Stimulated activated naive CD8-positive, alpha-beta T cell treated with anti-CD3 and anti-CD28 coated beads, Interleukin-15, amount 100 ng/mL, for 72 hours (primary cell): ENCODE measurements at regions not wholly inside any gene's neighbourhood (a gene's known extent, or its start where the extent isn't known, plus 50 kb on each side); places are given as distances from the start of the nearest gene placed in this dataset.

ENCODE experiments used
- ATAC-seq: fragments of 150-1000 bp; cut with Tn5 transposase; 2 replicates; pipeline ENCODE4 v1.10.0; 2021; ENCODE audit warnings: mild to moderate bottlenecking, moderate library complexity
- DNase-seq, 2 donors: peaks; one replicate each; pipeline ENCODE4 v3.0.0; 2021 to 2022
- H3K27ac Mint-ChIP-seq, 2 donors: one replicate each; pipeline ENCODE4 v1.8.0; 2022; ENCODE audit warnings: mild to moderate bottlenecking in 2 of 2, mixed read lengths in 2 of 2, moderate library complexity in 2 of 2
- H3K27me3 Mint-ChIP-seq: one replicate; pipeline ENCODE4 v1.8.0; 2022; ENCODE audit warnings: mixed read lengths
- H3K4me1 Mint-ChIP-seq: one replicate; pipeline ENCODE4 v1.8.0; 2022; ENCODE audit warnings: mild to moderate bottlenecking, mixed read lengths
- H3K4me3 Mint-ChIP-seq, 2 donors: one replicate each; pipeline ENCODE4 v1.8.0; 2022; ENCODE audit warnings: mild to moderate bottlenecking in 2 of 2, mixed read lengths in 2 of 2, moderate library complexity in 1 of 2
- H3K9me3 Mint-ChIP-seq, 2 donors: one replicate each; pipeline ENCODE4 v1.8.0; 2022; ENCODE audit warnings: mixed read lengths in 2 of 2

GRCh38 chr12:24707334-24707733 is 241.6 kb downstream of the BCAT1 start:
- peaks cover 10% of the 10 kb centered on the region for H3K4me1 Mint-ChIP-seq
- H3K27ac Mint-ChIP-seq = no peak overlapping the region
- DNase-seq (no peak), ATAC-seq (no peak)
- peaks cover 9% of the 10 kb centered on the region for H3K27me3 Mint-ChIP-seq
- no peak overlapping the region for H3K4me3 Mint-ChIP-seq
- no peaks in the 10 kb centered on the region for H3K9me3 Mint-ChIP-seq

- ATAC-seq (no peak), DNase-seq (no peak)
- H3K27ac Mint-ChIP-seq = no peak overlapping the region
- H3K27me3 Mint-ChIP-seq = peaks cover 9% of the 10 kb centered on the region
- H3K9me3 Mint-ChIP-seq = peaks cover 0 to 4% of the 10 kb centered on the region in 2 donors
- H3K4me1 Mint-ChIP-seq = peaks cover 10% of the 10 kb centered on the region
- peak overlapping the region in 1 of 2 donors; percentile 14 for H3K4me3 Mint-ChIP-seq
Observed at GRCh38 chr12:24705741-24706358, 243.1 kb downstream of the BCAT1 start.

DNA sequence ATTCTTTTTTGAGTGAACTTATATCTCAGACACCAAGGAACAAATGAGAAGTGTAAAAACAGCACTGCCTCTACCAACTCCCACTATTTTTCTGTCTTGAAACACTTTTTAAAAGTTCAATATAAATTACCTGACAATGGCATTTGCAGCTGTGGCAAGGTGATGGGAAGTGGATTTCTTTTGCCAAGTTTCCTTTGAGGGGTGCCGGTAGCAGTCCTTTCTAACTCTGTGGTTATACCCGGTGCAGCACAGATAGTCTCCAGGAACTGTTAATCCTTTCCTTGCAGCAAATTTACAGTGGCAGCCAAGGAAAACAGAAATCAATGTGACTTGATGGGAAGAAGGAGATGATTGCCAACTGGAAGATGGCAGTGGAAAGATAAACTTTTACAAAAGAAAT is 243.7 kb downstream of the BCAT1 start:
- H3K9me3 Mint-ChIP-seq = peaks cover 0 to 4% of the 10 kb centered on the region in 2 donors
- H3K4me1 Mint-ChIP-seq = peaks cover 10% of the 10 kb centered on the region
- ATAC-seq (no peak), DNase-seq (no peak)
- no peak overlapping the region for H3K27ac Mint-ChIP-seq
- H3K27me3 Mint-ChIP-seq = peaks cover 9% of the 10 kb centered on the region
- H3K4me3 Mint-ChIP-seq = no peak overlapping the region

DNA sequence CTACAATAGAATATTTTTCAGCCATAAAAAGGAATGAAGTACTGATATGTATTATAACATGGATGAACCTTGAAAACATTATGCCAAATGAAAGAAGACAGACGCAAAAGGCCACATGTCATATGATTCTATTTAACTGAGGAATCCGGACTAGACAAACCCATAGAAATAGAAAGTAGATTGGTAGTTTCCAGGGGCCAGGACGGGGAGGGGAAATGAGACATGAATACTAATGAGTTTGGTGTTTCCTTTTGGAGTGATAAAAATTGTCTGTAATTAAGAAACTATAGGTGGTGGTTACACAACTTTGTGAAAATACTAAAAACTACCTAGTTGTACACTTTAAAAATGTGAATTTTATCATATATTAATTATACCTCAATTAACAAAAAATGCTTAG is 247.6 kb downstream of the BCAT1 start:
- Mint-ChIP-seq H3K27me3 (peaks cover 9% of the 10 kb centered on the region), H3K27ac (no peak overlapping the region), H3K4me3 (no peak overlapping the region), H3K4me1 (peaks cover 10% of the 10 kb centered on the region), H3K9me3 (peaks cover 0 to 4% of the 10 kb centered on the region in 2 donors)
- ATAC-seq (no peak), DNase-seq (no peak)

DNA sequence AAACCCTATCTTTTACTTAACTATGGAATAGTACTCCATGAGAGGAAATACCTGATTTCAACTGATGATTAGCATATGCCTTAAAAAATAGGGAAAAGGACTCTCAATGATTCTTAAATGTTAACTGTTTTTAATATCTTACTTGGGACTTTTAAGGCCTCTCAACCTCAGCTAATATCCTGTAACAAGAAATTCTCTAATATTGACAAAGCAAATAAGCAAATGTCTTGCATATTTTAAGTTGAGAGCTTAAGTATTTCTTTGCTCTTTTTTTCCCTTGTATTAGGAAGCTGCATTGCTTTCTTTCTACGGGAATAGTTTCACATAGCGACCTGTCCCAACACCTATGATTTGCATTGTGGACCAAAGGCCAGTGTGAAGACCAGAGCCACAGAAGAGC is 249.9 kb downstream of the BCAT1 start:
- ATAC-seq = no peak
- Mint-ChIP-seq H3K4me1 (no peaks in the 10 kb centered on the region), H3K4me3 (no peak overlapping the region), H3K27me3 (no peaks in the 10 kb centered on the region), H3K27ac (no peak overlapping the region), H3K9me3 (peaks cover 0 to 4% of the 10 kb centered on the region in 2 donors)
- DNase-seq = no peak

GRCh38 chr12:24697769-24698168 is 251.1 kb downstream of the BCAT1 start:
- Mint-ChIP-seq H3K4me3 (no peak overlapping the region), H3K27ac (no peak overlapping the region), H3K27me3 (no peaks in the 10 kb centered on the region), H3K4me1 (no peaks in the 10 kb centered on the region), H3K9me3 (peaks cover 0 to 4% of the 10 kb centered on the region in 2 donors)
- no peak for DNase-seq
- no peak for ATAC-seq

GRCh38 chr12:24697295-24697694 is 251.6 kb downstream of the BCAT1 start:
- H3K9me3 Mint-ChIP-seq = peaks cover 0 to 4% of the 10 kb centered on the region in 2 donors
- H3K4me3 Mint-ChIP-seq = no peak overlapping the region
- H3K27ac Mint-ChIP-seq = no peak overlapping the region
- no peaks in the 10 kb centered on the region for H3K27me3 Mint-ChIP-seq
- no peak for ATAC-seq
- DNase-seq = no peak
- no peaks in the 10 kb centered on the region for H3K4me1 Mint-ChIP-seq

DNA sequence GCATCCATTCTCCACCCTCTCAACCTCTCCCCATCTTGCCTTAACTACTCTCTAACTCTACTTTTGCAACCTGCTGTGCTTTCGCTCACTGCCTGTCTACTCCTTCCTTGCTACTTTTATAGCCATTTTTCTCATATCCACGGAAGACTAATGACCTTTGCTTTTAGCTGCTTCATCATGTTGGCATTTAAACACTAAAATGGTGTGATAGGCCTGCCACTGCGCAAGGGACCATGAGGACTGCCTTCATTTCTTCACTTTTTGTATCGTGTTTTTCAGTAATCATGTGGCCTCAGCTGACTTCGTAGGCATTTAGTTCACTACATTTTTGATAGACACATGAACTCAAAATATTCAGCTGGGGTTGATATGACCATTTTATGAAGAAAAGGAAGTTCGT is 252.1 kb downstream of the BCAT1 start:
- Mint-ChIP-seq H3K9me3 (peaks cover 0 to 4% of the 10 kb centered on the region in 2 donors), H3K27me3 (no peaks in the 10 kb centered on the region)

DNA sequence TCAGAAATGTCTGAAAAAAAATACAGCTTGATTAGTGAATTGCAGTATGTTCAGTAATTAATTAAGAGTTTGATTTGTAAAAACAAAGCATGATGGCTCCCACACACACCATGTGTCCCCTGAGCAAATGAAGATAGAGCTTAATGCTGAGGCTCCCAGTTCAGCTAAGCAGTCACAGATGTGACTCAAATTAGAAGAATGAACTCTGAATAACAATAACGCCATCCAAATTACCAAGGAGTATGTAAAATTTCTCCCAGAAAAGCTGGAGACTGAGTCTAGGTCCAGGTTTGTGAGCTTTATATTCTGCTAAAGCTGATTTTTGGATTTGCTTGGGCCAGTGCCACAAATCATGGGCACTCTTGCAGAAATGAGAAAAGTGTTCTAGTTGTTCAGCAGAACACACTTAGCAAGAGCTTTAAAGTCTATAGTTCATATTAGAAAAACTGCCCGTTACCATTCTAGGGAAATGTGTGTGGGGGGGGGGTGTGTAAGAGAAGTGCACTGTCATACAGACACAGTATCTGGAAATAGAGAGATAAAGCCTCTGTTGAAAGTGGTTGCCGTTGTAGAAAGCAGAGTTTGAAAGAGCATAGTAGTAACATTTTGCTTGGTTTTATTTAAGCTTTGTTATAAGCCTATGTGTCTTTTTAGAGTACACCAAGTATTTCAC is 253.1 kb downstream of the BCAT1 start:
- ATAC-seq = no peak
- Mint-ChIP-seq H3K27ac (no peak overlapping the region), H3K4me1 (no peaks in the 10 kb centered on the region), H3K4me3 (no peak overlapping the region), H3K27me3 (no peaks in the 10 kb centered on the region), H3K9me3 (peaks cover 0 to 1% of the 10 kb centered on the region in 2 donors)
- no peak for DNase-seq

More for the DNA sequence above, 252.1 kb downstream of the BCAT1 start:
- Mint-ChIP-seq H3K27ac (no peak overlapping the region), H3K4me1 (no peaks in the 10 kb centered on the region), H3K4me3 (no peak overlapping the region)
- no peak for ATAC-seq
- DNase-seq = no peak

GRCh38 chr12:24695103-24695502 is 253.8 kb downstream of the BCAT1 start:
- Mint-ChIP-seq H3K27me3 (no peaks in the 10 kb centered on the region), H3K4me3 (no peak overlapping the region), H3K9me3 (peaks cover 0 to 6% of the 10 kb centered on the region in 2 donors), H3K4me1 (no peaks in the 10 kb centered on the region), H3K27ac (no peak overlapping the region)
- DNase-seq (no peak), ATAC-seq (no peak)

DNA sequence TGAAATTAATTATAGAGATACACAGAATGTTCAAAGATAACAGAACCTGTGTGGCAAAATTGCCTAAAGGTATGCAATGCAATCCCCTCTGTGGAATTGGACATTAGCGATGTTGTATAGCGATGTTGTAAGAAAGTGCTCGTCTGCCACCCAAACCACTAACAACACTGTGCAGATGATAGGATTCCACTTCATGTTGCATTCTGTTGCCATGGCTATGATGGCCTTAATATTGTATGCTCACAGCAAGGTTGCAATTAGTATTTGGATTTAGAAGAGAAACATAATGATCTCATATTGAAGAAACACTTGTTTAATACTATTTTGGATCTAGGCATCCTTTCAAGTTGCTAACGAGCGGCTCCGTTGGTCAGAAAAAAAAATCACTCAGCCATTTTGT is 260.3 kb downstream of the BCAT1 start:
- H3K4me1 Mint-ChIP-seq = no peaks in the 10 kb centered on the region
- H3K9me3 Mint-ChIP-seq = peaks cover 6 to 7% of the 10 kb centered on the region in 2 donors
- H3K27me3 Mint-ChIP-seq = peaks cover 7% of the 10 kb centered on the region
- H3K4me3 Mint-ChIP-seq = no peak overlapping the region
- DNase-seq = no peak
- ATAC-seq = no peak
- H3K27ac Mint-ChIP-seq = no peak overlapping the region

GRCh38 chr12:24681570-24681969 is 267.3 kb downstream of the BCAT1 start:
- H3K27me3 Mint-ChIP-seq = no peaks in the 10 kb centered on the region

DNA sequence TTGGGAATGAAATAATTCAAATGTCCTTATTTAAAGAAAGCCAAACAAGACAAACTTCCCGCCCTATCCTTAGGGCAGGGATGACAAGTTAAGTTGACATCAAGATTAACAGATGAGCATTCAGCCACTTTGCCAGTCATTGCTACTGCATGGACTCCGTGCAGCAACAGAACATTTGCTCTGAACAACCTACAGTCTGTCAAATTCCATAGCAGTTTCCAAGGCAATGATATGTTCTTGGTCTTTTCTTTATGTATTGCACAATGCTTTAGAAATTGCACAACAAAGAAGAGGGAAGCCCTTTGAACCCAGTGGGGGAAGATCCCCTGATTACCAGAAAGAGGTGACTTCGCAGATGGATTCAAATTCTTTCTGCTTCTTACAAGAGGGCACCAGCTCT is 269.8 kb downstream of the BCAT1 start:
- no peak for DNase-seq
- no peak for ATAC-seq
- no peak overlapping the region for H3K4me3 Mint-ChIP-seq

More at GRCh38 chr12:24681570-24681969, 267.3 kb downstream of the BCAT1 start:
- H3K4me1 Mint-ChIP-seq = no peaks in the 10 kb centered on the region
- peaks cover 0 to 7% of the 10 kb centered on the region in 2 donors for H3K9me3 Mint-ChIP-seq
- H3K4me3 Mint-ChIP-seq = no peak overlapping the region
- no peak overlapping the region for H3K27ac Mint-ChIP-seq
- DNase-seq = no peak
- ATAC-seq = no peak

DNA sequence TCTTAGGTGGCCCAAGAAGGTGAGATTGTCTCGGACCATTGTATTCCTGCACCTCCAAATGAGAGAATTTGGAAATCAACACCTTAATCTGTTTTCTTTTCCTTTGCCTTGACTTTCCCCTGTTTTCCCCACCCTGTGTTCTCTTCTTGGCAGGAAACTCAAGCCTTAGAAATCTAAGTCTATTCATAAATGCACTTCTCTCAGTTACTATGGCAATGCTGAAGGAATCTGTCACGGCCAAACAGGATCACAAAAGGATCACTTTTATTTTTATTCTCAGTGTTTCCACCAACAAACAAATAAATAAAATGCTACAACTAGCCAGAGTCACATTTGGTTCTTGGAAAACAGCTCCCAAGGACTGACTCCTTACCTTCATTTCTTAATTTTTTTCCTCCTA is 270.5 kb downstream of the BCAT1 start:
- H3K4me3 Mint-ChIP-seq = no peak overlapping the region
- no peaks in the 10 kb centered on the region for H3K4me1 Mint-ChIP-seq
- no peak for ATAC-seq
- no peaks in the 10 kb centered on the region for H3K27me3 Mint-ChIP-seq
- DNase-seq = no peak
- H3K9me3 Mint-ChIP-seq = no peaks in the 10 kb centered on the region
- H3K27ac Mint-ChIP-seq = no peak overlapping the region

More for the DNA sequence above, 269.8 kb downstream of the BCAT1 start:
- Mint-ChIP-seq H3K9me3 (peaks cover 0 to 3% of the 10 kb centered on the region in 2 donors), H3K27me3 (no peaks in the 10 kb centered on the region), H3K27ac (no peak overlapping the region), H3K4me1 (no peaks in the 10 kb centered on the region)

- DNase-seq (no peak), ATAC-seq (no peak)
- Mint-ChIP-seq H3K27ac (no peak overlapping the region), H3K27me3 (no peaks in the 10 kb centered on the region), H3K4me1 (no peaks in the 10 kb centered on the region), H3K4me3 (no peak overlapping the region), H3K9me3 (no peaks in the 10 kb centered on the region)
Observed at GRCh38 chr12:24668563-24668962, 280.3 kb downstream of the BCAT1 start.

- DNase-seq (no peak), ATAC-seq (no peak)
- H3K27me3 Mint-ChIP-seq = no peaks in the 10 kb centered on the region
- H3K4me3 Mint-ChIP-seq = no peak overlapping the region
- no peaks in the 10 kb centered on the region for H3K9me3 Mint-ChIP-seq
- H3K27ac Mint-ChIP-seq = no peak overlapping the region
- H3K4me1 Mint-ChIP-seq = no peaks in the 10 kb centered on the region
Observed at GRCh38 chr12:24664161-24664880, 284.6 kb downstream of the BCAT1 start.
